HCT116 (cell line): ENCODE measurements at regions not wholly inside any gene's neighbourhood (a gene's known extent, or its start where the extent isn't known, plus 50 kb on each side); places are given as distances from the start of the nearest gene placed in this dataset.

Source experiments
- ATAC-seq: fragments of 200-7000 bp; cut with Tn5 transposase; 2 replicates; pipeline ENCODE4 v1.9.1; 2020; ENCODE audit warnings: mild to moderate bottlenecking, moderate library complexity
- BruUV-seq: library from RNA; stranded (reverse); fragments of 400-500 nt; replicated peaks from 2 replicates; lab custom pipeline; 2021; lab: Mats Ljungman, UMichigan
- CTCF ChIA-PET: fragments of 300-600 bp; sonication (Branson Sonifier 250); formaldehyde crosslinking; loops from one replicate; lab custom pipeline; 2021; ENCODE audit warnings: antibody characterized with exemption; lab: Charles Lee
- POLR2A ChIA-PET: fragments of 300-600, 350-600 bp; sonication (Branson Sonifier 250); formaldehyde crosslinking; loops from one replicate; lab custom pipeline; 2021; ENCODE audit warnings: antibody characterized with exemption; lab: Charles Lee
- RAD21 ChIA-PET, 2 experiments: fragments of 300-600 bp; sonication (Branson Sonifier 250); formaldehyde crosslinking; loops; one replicate each; lab custom pipeline; 2023; ENCODE audit warnings: low total read pairs in 2 of 2; ENCODE audit not compliant: uncharacterized antibody in 2 of 2, unreplicated experiment in 2 of 2, low non-redundant PET in 1 of 2; lab: Charles Lee
- DNase-seq: peaks from one replicate; pipeline ENCODE4 v3.0.0-alpha.2; 2010; ENCODE audit warnings: low read depth, low spot score
- H2AFZ ChIP-seq: fragments of 200-600 bp; shearing (Covaris generic), sonication (generic); 2 replicates; pipeline ENCODE4 v1.6.1; 2017; ENCODE audit warnings: low read depth, mixed run types, mixed read lengths, antibody characterized with exemption, low read length; ENCODE audit not compliant: poor library complexity, severe bottlenecking
- H3K27ac ChIP-seq: 2 replicates; pipeline ENCODE4 v1.5.1; 2012; ENCODE audit warnings: low read depth, low read length
- H3K27me3 ChIP-seq: fragments of 200-600 bp; sonication (generic); 2 replicates; pipeline ENCODE4 v1.6.1; 2016; ENCODE audit warnings: mixed run types, low read length, mixed read lengths; ENCODE audit not compliant: insufficient read depth
- H3K36me3 ChIP-seq, 2 experiments: fragments of 200-500 bp in 1 of 2; fragments of 200-600 bp in 1 of 2; sonication (Bioruptor generic) in 1 of 2; sonication (generic) in 1 of 2; 2 replicates each; pipeline versions ENCODE4 v1.5.1 to v1.6.1; 2014 to 2016; ENCODE audit warnings: low read length in 2 of 2, inconsistent platforms in 1 of 2, mixed read lengths in 1 of 2, mixed run types in 1 of 2; ENCODE audit not compliant: insufficient read depth in 2 of 2, control insufficient read depth in 1 of 2
- H3K4me1 ChIP-seq, 2 experiments: fragments of 200-600 bp in 1 of 2; sonication (generic) in 1 of 2; 2 replicates each; pipeline versions ENCODE4 v1.5.1 to v1.6.1; 2012 to 2017; ENCODE audit warnings: low read length in 2 of 2, inconsistent platforms in 1 of 2, mild to moderate bottlenecking in 1 of 2, mixed read lengths in 1 of 2, mixed run types in 1 of 2, moderate library complexity in 1 of 2; ENCODE audit not compliant: insufficient read depth in 2 of 2, control insufficient read depth in 1 of 2
- H3K4me2 ChIP-seq: fragments of 200-600 bp; sonication (generic); 2 replicates; pipeline ENCODE4 v1.6.1; 2017; ENCODE audit warnings: mixed run types, low read length, mixed read lengths
- H3K4me3 ChIP-seq, 2 experiments: fragments of 200-600 bp in 1 of 2; sonication (generic) in 1 of 2; replicated peaks in 1 of 2; 2 replicates each; pipeline ENCODE4 v1.5.1; 2011 to 2016; ENCODE audit warnings: low read length in 2 of 2, control low read depth in 1 of 2, low read depth in 1 of 2, mild to moderate bottlenecking in 1 of 2, mixed read lengths in 1 of 2, mixed run types in 1 of 2
- H3K79me2 ChIP-seq: fragments of 200-600 bp; sonication (generic); 2 replicates; pipeline ENCODE4 v1.6.1; 2017; ENCODE audit warnings: mild to moderate bottlenecking, mixed run types, low read length, moderate library complexity, mixed read lengths; ENCODE audit not compliant: insufficient read depth
- H3K9ac ChIP-seq: fragments of 200-600 bp; sonication (generic); 2 replicates; pipeline ENCODE4 v1.6.1; 2016; ENCODE audit warnings: low read length, mixed read lengths
- H3K9me2 ChIP-seq: fragments of 200-600 bp; sonication (generic), shearing (Covaris generic); 2 replicates; pipeline ENCODE4 v1.6.1; 2017; ENCODE audit warnings: mixed run types, mild to moderate bottlenecking, moderate library complexity; ENCODE audit not compliant: insufficient read depth
- H3K9me3 ChIP-seq, 2 experiments: fragments of 200-500 bp in 1 of 2; fragments of 200-600 bp in 1 of 2; sonication (Bioruptor generic) in 1 of 2; sonication (generic) in 1 of 2; 2 replicates each; pipeline ENCODE4 v1.6.1; 2014 to 2017; ENCODE audit warnings: low read length in 2 of 2, mixed read lengths in 2 of 2, inconsistent platforms in 1 of 2, low read depth in 1 of 2, mild to moderate bottlenecking in 1 of 2, mixed run types in 1 of 2, moderate library complexity in 1 of 2; ENCODE audit not compliant: control insufficient read depth in 1 of 2, insufficient read depth in 1 of 2
- H4K20me1 ChIP-seq: fragments of 200-600 bp; sonication (generic), shearing (Covaris generic); 2 replicates; pipeline ENCODE4 v1.6.1; 2017; ENCODE audit warnings: mixed run types, mild to moderate bottlenecking, moderate library complexity; ENCODE audit not compliant: insufficient read depth
- ATF3 ChIP-seq: IDR thresholded peaks from 2 replicates; pipeline ENCODE4 v1.6.1; 2012
- CBX3 ChIP-seq: IDR thresholded peaks from 2 replicates; pipeline ENCODE4 v1.6.1; 2012; ENCODE audit warnings: low read depth
- CEBPB ChIP-seq: IDR thresholded peaks from 2 replicates; pipeline ENCODE4 v1.6.1; 2012; ENCODE audit warnings: low read depth
- EGR1 ChIP-seq: IDR thresholded peaks from 2 replicates; pipeline ENCODE4 v1.6.1; 2012; ENCODE audit warnings: low read depth
- EZH2 ChIP-seq: fragments of 200-600 bp; sonication (generic); IDR thresholded peaks from 2 replicates; pipeline ENCODE4 v1.6.1; 2017; ENCODE audit warnings: antibody characterized with exemption, mixed run types
- FOSL1 ChIP-seq: IDR thresholded peaks from 2 replicates; pipeline ENCODE4 v1.6.1; 2012; ENCODE audit warnings: low read depth
- JUND ChIP-seq: IDR thresholded peaks from 2 replicates; pipeline ENCODE4 v1.6.1; 2012
- POLR2A ChIP-seq: IDR thresholded peaks from 2 replicates; pipeline ENCODE4 v1.7.0; 2011; ENCODE audit warnings: borderline replicate concordance; ENCODE audit not compliant: insufficient read depth, insufficient read length; ENCODE audit errors: extremely low read depth
- RAD21 ChIP-seq: IDR thresholded peaks from 2 replicates; pipeline ENCODE4 v1.6.1; 2012; ENCODE audit warnings: low read depth, mild to moderate bottlenecking
- REST ChIP-seq: IDR thresholded peaks from 2 replicates; pipeline ENCODE4 v1.6.1; 2012; ENCODE audit warnings: low read depth
- SP1 ChIP-seq: IDR thresholded peaks from 2 replicates; pipeline ENCODE4 v1.6.1; 2012; ENCODE audit warnings: low read depth
- ZBTB33 ChIP-seq: IDR thresholded peaks from 2 replicates; pipeline ENCODE4 v1.6.1; 2011; ENCODE audit warnings: mild to moderate bottlenecking, low read length, moderate library complexity; ENCODE audit not compliant: insufficient replicate concordance; ENCODE audit errors: extremely low read depth
- ZFX ChIP-seq: fragments of 450-650 bp; IDR thresholded peaks from 2 replicates; pipeline ENCODE4 v1.6.1; 2017
- intact Hi-C: fragments of 100-400 bp; cut with micrococcal nuclease; formaldehyde crosslinking; loops from 2 replicates; pipeline ENCODE4 v1.10.0; 2022

- H3K4me3 ChIP-seq: no peak overlapping the region
- POLR2A ChIA-PET: no interaction called here
- H3K9me3 ChIP-seq: no peaks in the 10 kb centered on the region
- H3K27ac ChIP-seq: no peak overlapping the region
- H3K4me2 ChIP-seq: no peak overlapping the region
- BruUV-seq: no TSS peak
- no peaks in the 10 kb centered on the region for H4K20me1 ChIP-seq
- H3K27me3 ChIP-seq: no peaks in the 10 kb centered on the region
- RAD21 ChIA-PET: no interaction called here
- TF ChIP-seq EZH2: no peak
- no peak for TF ChIP-seq RAD21
- no peak for TF ChIP-seq POLR2A
- TF ChIP-seq CEBPB: no peak
- no peak for TF ChIP-seq SP1
- TF ChIP-seq CBX3: no peak
- no peak for TF ChIP-seq ZFX
- no peak for TF ChIP-seq JUND
- no peak for TF ChIP-seq ATF3
- TF ChIP-seq EGR1: no peak
- no peak for TF ChIP-seq REST
- TF ChIP-seq ZBTB33: no peak
- no peak for TF ChIP-seq FOSL1
- no peak overlapping the region for H2AFZ ChIP-seq
- CTCF ChIA-PET: no interaction called here
- intact Hi-C loops: no loop called here
- DNase-seq (no peak), ATAC-seq (no peak)
- H3K36me3 ChIP-seq: no peaks in the 10 kb centered on the region
- no peaks in the 10 kb centered on the region for H3K79me2 ChIP-seq
- no peaks in the 10 kb centered on the region for H3K9me2 ChIP-seq
- no peak overlapping the region for H3K9ac ChIP-seq
- no peaks in the 10 kb centered on the region for H3K4me1 ChIP-seq
Measured at GRCh38 chr2:198571393-198571792, 767.0 kb downstream of the PLCL1 start.
